RWPE1 (cell line): ENCODE measurements at regions not wholly inside any gene's neighbourhood (a gene's known extent, or its start where the extent isn't known, plus 50 kb on each side); places are given as distances from the start of the nearest gene placed in this dataset.

Experiments
- CTCF ChIA-PET: fragments of 350-600 bp; sonication (Branson Sonifier 250); formaldehyde crosslinking; extraction: SDS; loops from one replicate; lab custom pipeline; 2021; lab: Yijun Ruan, JAX
- POLR2A ChIA-PET: fragments of 400-600 bp; formaldehyde crosslinking; extraction: SDS; loops from one replicate; lab custom pipeline; 2020; ENCODE audit warnings: antibody characterized with exemption; ENCODE audit not compliant: low non-redundant PET; lab: Yijun Ruan, JAX
- DNase-seq: peaks from one replicate; pipeline ENCODE4 v3.0.0; 2012; ENCODE audit warnings: low spot score
- H3K27ac ChIP-seq: fragments of 450-650 bp; 2 replicates; pipeline ENCODE4 v1.5.1; 2017
- CTCF ChIP-seq: fragments of 450-650 bp; conservative IDR thresholded peaks from 2 replicates; pipeline ENCODE4 v1.5.1; 2017; ENCODE audit warnings: low read depth, mild to moderate bottlenecking

- CTCF ChIA-PET, result no interaction called here
- H3K27ac ChIP-seq, result no peak overlapping the region
- DNase-seq, result no peak
- POLR2A ChIA-PET, result no interaction called here
- TF ChIP-seq CTCF, result no peak
These were observed 52.5 kb upstream of the SLC25A4 start for GRCh38 chr4:185090592-185090991.

GRCh38 chr4:185092535-185093197 is 50.4 kb upstream of the SLC25A4 start:
- POLR2A ChIA-PET, result no interaction called here
- TF ChIP-seq CTCF, result no peak
- H3K27ac ChIP-seq, result no peak overlapping the region
- no peak for DNase-seq
- CTCF ChIA-PET, result interaction anchor here (0.7 to 1.0 kb wide), 2 partner anchors 9 to 53 kb away, joined by 3 to 4 read pairs; no protein-coding TSS in a partner anchor
